ENCODE measurements at regions not wholly inside any gene's neighbourhood (a gene's known extent, or its start where the extent isn't known, plus 50 kb on each side); places are given as distances from the start of the nearest gene placed in this dataset.

DNA sequence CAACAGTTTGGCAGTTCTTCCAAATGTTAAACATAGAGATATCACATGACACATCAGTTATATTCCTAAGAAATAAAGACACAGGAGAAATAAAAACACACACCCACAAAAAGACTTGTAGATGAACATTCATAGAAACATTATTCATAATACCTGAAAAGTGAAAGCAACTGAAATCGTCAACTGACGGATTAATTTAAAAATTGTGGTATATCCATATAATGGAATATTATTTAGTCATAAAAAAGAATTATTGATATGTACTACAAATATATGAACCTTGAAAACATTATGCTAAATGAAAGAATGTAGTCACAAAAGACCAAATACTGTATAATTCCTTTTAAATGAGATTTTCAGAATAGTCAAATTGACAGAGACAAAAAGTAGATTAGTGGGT is 330.2 kb upstream of the CD180 start:
- Histone ChIP-seq H3K14ac (ENCODE audit: insufficient read depth, low read length) (no peak overlapping the region), H2BK5ac (ENCODE audit: insufficient read length, low read length) (no peak overlapping the region), H2AK5ac (ENCODE audit: insufficient read length, low read length) (no peak overlapping the region), H4K8ac (replicated peaks; ENCODE audit: insufficient read length, low read depth, low read length) (no peak overlapping the region), H3K56ac (ENCODE audit: insufficient read length, low read depth, low read length) (no peak overlapping the region), H4K91ac (ENCODE audit: insufficient read length, low read depth, low read length) (no peak overlapping the region), H2BK20ac (ENCODE audit: low read depth, low read length, poor library complexity, severe bottlenecking) (no peak overlapping the region), H3K4me2 (ENCODE audit: insufficient read depth, insufficient read length, low read length) (no peak overlapping the region), H2AFZ (ENCODE audit: low read length) (no peak overlapping the region), H3K23ac (ENCODE audit: insufficient read length, low read depth, low read length) (no peak overlapping the region), H3K23me2 (ENCODE audit: insufficient read length, low read depth, low read length, poor library complexity, severe bottlenecking) (no peaks in the 10 kb centered on the region), H4K20me1 (ENCODE audit: control insufficient read depth, insufficient read depth, insufficient read length) (no peaks in the 10 kb centered on the region), H2BK12ac (ENCODE audit: insufficient read length, low read depth, low read length) (no peak overlapping the region), H2BK120ac (ENCODE audit: low read depth, low read length, poor library complexity, severe bottlenecking) (no peak overlapping the region), H3K4ac (ENCODE audit: low read depth, low read length) (no peak overlapping the region), H3K9me3 (ENCODE audit: control insufficient read depth, low read depth, low read length) (no peaks in the 10 kb centered on the region), H3K27me3 (ENCODE audit: insufficient read depth, low read length) (no peaks in the 10 kb centered on the region), H3K79me2 (ENCODE audit: insufficient read depth, low read length) (no peaks in the 10 kb centered on the region), H3K9ac (ENCODE audit: extremely low read depth, insufficient read length, low read length) (no peak overlapping the region), H4K5ac (ENCODE audit: insufficient read length, low read depth, low read length) (no peak overlapping the region), H3K27ac (ENCODE audit: insufficient read length, low read depth, low read length) (no peak overlapping the region), H3K18ac (ENCODE audit: insufficient read length, low read depth, low read length) (no peak overlapping the region), H3K4me1 (ENCODE audit: insufficient read depth, low read length) (no peaks in the 10 kb centered on the region), H3T11ph (ENCODE audit: low read length) (no peak overlapping the region), H2BK15ac (ENCODE audit: low read depth, low read length) (no peak overlapping the region), H3K79me1 (ENCODE audit: insufficient read depth, low read depth, low read length, poor library complexity, severe bottlenecking) (no peaks in the 10 kb centered on the region)
- H3K9me3 Mint-ChIP-seq = peaks cover 21 to 25% of the 10 kb centered on the region in 2 experiments
- WGBS (ENCODE audit: extremely low coverage, insufficient read length, low lambda C conversion rate) = no CpG with 5 or more reads among the region's 2 CpGs
- H3K27me3 Mint-ChIP-seq (ENCODE audit: low read depth) = no peaks in the 10 kb centered on the region
- TF ChIP-seq, protein P1, sequence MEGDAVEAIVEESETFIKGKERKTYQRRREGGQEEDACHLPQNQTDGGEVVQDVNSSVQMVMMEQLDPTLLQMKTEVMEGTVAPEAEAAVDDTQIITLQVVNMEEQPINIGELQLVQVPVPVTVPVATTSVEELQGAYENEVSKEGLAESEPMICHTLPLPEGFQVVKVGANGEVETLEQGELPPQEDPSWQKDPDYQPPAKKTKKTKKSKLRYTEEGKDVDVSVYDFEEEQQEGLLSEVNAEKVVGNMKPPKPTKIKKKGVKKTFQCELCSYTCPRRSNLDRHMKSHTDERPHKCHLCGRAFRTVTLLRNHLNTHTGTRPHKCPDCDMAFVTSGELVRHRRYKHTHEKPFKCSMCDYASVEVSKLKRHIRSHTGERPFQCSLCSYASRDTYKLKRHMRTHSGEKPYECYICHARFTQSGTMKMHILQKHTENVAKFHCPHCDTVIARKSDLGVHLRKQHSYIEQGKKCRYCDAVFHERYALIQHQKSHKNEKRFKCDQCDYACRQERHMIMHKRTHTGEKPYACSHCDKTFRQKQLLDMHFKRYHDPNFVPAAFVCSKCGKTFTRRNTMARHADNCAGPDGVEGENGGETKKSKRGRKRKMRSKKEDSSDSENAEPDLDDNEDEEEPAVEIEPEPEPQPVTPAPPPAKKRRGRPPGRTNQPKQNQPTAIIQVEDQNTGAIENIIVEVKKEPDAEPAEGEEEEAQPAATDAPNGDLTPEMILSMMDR (conservative IDR thresholded peaks at IDR 0.05) = no peak
- no peak for DNase-seq
- H3K36me3 Mint-ChIP-seq (ENCODE audit: insufficient read depth in 1 of 3, low read depth in 3 of 3) = peaks cover 6 to 17% (median 6%) of the 10 kb centered on the region in 3 experiments
- H3K4me3 Mint-ChIP-seq = no peak overlapping the region
- no peak overlapping the region for H3K27ac Mint-ChIP-seq
- H3K4me1 Mint-ChIP-seq = no peaks in the 10 kb centered on the region
